Iris pigment epithelial cell (primary cell): ENCODE measurements at regions not wholly inside any gene's neighbourhood (a gene's known extent, or its start where the extent isn't known, plus 50 kb on each side); places are given as distances from the start of the nearest gene placed in this dataset.
"Not testable (repeated sequence)": the region's sequence is repeated elsewhere in the genome, so short reads cannot be mapped to it uniquely, and the experiment has no call there.

Source experiments
- DNase-seq: peaks from one replicate; pipeline ENCODE4 v3.0.0-alpha.2; 2011; ENCODE audit warnings: low read depth

GRCh38 chr2:47652061-47652690 lies 81.4 kb upstream of the KCNK12 start:
- no peak for DNase-seq

GRCh38 chr2:47651296-47651695 lies 80.5 kb upstream of the KCNK12 start:
- no peak for DNase-seq

DNA sequence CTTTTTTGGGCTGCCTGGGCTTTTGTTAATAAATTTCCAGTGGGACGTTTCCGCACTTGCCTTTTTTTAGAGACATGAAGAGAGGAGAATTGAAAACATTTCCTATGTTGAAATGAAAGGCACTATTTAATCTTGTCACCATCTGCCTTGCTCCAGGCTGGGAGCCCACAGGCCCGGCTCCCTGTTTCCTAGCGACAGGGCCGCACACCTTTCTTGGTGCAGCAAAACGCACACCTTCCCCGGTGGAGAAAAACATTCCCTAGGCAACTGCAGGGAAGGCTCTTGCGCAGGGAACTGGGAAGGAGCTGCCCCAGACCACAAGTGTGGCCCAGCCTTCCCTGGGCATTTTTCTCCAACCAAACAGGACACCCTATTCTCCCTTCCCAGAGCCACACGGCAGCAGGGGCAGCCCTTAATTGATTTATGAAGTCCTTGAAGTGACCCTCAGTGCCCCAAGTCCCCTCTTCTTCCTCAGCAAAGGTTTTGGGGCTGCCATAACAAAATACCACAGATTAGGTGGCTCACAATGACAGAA lies 79.3 kb upstream of the KCNK12 start:
- DNase-seq, result no peak

DNA sequence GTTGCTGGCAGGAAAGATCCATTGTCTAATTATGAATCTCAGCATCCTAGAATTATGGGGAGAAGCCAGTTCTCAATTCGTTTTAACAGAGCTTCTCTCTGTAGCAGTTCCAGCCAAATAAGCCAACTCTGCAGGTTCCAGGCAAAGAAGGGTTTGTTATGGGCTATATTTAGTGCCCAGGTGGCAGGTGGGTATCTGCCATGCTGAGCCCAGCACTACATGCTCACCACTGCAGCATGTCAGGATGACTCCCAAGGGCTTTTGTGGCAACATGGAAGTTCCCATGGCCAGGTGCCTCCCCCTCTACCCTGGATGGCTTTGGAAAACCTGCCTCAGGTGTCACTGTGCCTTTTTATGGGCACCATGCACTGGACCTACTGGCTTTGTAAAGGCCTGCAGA lies 74.5 kb upstream of the KCNK12 start:
- DNase-seq, result no peak

DNA sequence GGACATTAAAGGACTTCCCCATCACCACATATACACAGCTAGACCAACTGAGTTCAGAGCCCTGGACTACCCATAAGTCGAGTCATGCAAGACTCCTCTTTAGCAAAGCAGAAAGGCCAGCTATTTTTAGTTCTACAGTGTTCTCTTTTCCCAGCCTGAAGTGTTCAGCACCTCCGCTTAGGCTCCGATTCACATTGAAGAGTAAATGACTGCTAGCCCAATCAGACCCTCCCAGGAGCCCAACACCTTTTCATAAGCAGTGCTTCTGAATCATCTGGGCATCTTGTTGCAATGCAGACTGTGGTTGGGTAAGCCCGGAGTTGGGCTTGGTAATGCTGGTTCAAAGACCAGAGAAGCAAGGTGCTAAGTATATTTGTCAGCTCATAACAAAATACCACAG lies 73.6 kb upstream of the KCNK12 start:
- DNase-seq, result no peak

DNA sequence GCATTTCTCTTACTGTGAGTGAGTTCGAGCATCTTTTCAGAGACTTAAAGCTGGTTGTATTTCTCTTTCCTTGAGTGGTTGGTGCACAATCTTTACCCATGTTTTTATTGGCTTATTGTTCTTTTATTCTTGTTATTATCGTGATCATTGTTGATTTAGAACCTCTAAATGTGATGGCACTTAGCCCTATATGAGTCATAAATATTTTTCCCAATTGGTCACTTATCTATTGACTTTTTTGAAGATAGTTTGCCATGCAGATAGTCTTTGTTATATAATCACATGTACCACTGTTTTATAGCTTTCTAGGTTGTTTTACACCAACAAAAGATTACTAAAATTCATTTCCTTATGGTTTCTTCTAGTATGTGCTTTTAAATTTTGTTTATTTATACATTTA lies 70.6 kb upstream of the KCNK12 start:
- no peak for DNase-seq

DNA sequence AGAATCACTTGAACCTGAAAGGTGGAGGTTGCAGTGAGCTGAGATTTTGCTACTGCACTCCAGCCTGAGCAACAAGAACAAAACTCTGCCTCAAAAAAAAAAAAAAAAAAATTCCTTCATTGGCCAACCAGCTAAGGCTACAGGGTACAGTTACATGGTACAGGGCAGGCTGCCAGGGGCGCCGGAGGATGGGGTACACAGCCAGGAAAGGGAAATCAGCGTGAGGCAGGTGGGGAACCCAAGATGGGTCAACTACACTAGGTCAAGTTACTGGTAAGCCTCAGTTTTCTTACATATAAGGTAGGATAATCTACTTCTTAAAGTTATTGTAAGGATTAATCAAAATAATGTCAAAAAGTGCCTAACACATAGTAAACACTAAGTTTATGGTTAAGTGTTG lies 69.6 kb upstream of the KCNK12 start:
- DNase-seq, result no peak

- peak; percentile 12 for DNase-seq
Observed at GRCh38 chr2:47639467-47639866, 68.7 kb upstream of the KCNK12 start.

DNA sequence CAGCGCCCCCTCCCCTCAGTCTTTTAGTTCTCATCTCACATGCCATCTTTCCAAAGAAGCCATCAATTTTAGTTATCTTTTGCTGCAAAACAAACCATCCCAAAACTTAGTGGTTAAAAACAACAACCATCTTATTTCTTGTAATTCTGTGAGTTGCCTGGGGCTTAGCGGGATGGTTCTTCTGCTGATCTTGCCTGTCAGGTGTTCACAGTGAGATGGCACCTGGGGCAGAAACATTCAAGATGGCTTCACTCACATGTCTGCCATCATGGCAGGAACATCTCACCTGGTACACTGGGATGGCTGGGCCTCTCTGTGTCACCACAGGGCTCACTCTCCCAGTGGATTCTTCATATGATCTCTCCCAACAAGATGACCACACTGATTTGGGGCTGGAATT lies 67.6 kb upstream of the KCNK12 start:
- no peak for DNase-seq

DNA sequence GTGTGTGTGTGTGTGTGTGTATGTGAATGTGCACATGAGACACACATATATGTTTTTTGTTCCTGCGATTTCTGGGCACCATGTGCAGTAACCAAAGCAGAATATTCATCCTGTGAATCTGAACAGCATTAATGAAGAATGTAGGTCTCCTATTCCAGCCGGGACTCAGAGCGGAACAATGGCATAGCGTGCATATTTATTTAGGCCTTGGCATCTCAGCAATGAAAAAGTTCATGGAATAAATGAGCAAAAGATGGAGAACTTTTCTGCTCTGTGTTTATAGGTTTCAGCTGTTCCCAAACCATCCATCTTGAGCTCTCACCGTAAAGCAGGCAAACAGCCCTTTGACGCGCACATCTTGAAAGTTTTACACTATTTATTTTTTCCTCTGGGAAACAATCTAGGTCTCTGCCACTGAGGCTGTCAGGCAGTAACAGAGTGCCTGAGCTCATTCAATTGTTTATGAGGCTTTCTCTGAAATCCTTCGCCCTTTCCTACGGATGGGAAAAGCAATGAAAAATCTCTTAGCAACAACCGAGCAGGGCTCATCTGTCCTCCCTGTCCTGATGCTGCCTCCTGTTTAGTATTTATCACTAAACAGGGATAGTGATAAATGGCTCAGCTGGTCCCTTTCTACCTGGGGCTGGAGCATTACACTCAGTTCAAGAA lies 65.9 kb upstream of the KCNK12 start:
- no peak for DNase-seq

DNA sequence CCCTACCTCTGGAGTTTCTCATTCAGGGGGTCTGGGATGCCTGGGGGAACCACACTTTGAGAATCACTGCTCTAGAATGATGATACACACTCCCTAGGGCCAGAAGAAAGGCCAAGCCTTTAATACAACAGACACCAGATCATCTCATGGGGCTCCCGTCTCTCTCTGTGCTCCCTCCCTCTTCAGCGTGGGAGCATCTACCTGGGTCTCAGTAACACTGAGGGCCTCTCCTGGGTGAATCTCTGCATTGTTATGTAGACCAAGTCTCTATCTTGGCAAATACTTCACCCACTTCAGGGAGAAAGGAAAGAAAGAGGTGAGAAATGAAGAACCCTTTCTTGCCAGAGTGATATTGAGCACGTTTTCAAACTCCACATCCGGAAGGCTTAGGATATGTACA lies 65.4 kb upstream of the KCNK12 start:
- no peak for DNase-seq

DNA sequence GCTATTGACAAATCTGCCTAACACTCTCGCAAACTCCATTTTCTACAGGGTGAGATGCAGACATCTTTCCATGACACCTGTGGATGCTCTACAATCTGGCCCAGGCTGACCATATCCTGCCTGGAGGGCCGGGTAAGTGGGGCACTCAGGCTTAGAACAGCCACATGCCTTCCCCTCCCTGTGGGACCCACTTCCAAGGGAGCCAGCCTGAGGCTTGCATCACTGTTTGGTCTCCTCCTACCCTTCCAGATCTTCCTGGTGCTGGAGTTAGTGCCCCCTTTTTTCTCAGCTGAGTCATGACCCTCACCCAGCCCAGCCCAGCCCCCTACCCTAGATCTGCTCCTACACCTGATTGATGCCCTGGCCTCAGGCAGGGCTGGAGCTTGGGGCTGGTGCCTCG lies 62.0 kb upstream of the KCNK12 start:
- no peak for DNase-seq

GRCh38 chr2:47631792-47632398 lies 61.1 kb upstream of the KCNK12 start:
- DNase-seq, result peak; percentile 72

- DNase-seq, result no peak
Observed at GRCh38 chr2:47631306-47631705, 60.5 kb upstream of the KCNK12 start.

DNA sequence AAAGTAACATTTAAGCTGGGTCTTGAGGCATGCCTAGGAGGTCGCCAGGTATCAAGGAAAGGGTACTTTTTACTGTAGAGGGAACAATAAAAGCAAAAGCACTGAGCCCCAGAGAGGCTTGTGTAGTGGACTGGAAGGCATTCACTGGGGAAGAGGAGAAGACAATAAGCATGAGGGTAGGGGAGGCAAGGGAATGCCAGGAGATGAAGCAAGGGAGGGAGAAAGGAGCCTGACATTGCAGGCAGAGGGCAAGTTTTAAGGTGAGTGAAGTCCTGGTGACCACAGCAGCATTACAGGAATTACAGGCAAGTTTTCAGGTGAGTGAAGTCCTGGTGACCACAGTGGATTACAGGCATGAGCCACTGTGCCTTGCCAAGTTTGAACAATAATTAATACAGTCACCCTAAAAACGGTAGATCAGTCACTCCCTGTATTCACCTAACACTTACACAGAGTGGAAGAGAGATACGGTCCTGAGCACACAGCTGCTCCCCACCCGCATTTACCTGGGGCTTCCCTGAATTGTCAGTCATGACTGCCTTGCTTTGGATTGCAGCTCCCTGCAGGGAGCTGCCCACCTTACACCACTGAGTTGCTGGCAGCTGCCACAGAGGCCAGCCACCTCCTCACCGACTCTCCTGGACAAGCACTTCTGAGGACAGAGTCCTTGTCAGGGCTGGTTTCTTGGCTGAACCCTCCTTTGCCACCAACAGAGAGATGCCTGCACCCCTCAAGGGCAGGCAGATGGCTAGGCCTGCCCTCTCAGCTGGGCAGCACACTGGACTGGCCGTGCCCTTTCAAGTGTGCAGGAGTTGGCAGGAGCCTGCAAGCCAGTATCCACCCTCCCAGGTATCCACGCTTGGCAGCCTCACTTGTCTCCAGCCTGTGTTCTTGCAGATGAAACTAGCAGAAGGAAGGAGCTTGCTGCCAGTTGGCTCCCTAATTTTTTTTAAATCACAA lies 59.0 kb upstream of the KCNK12 start:
- DNase-seq, result no peak

DNA sequence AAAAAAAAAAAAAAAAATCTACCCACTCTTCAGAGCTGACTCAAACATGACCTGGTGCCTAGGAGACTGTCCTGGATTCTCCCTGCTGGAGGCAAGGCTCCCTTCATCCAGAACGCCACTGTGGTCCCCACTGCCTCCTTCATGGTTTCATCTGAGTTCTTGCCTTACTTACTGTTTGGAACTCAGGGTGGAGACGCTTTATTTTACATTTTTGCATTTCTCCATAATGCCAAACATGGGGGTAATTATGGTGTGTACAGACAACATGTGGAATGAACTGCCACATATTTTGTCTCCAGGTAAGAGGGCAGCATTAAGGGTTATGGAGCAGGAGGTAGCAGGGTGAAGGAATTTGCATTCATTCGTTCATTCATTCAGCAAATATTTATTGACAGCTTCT lies 58.1 kb upstream of the KCNK12 start:
- no peak for DNase-seq

- DNase-seq, result no peak
Observed at GRCh38 chr2:47626664-47627063, 55.9 kb upstream of the KCNK12 start.

DNA sequence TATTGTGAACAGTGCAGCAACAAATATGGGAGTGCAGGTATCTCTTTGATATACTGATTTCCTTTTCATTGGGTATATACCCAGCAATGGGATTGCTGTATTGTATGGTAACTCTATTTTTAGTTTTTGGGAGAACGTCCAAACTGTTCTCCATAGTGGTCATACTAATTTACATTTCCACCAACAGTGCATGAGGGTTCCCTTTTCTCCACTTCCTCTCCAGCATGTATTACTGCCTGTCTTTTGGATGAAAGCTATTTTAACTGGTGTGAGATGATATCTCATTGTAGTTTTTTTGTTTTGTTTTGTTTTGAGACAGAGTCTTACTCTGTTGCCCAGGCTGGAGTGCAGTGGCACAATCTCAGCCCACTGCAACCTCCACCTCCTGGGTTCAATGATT lies 52.4 kb upstream of the KCNK12 start:
- DNase-seq, result not testable (repeated sequence)

- DNase-seq, result no peak
Observed at GRCh38 chr2:47620770-47621437, 50.1 kb upstream of the KCNK12 start.
